Gastrocnemius medialis (tissue), 4 donors: ENCODE measurements at regions not wholly inside any gene's neighbourhood (a gene's known extent, or its start where the extent isn't known, plus 50 kb on each side); places are given as distances from the start of the nearest gene placed in this dataset.

Source experiments
- ATAC-seq, 2 donors: fragments of 150-250 bp; one replicate each; pipeline ENCODE4 v1.9.1; 2016
- DNase-seq, 2 donors: peaks; one replicate each; pipeline ENCODE4 v3.0.0-alpha.2; 2019
- H3K27ac ChIP-seq, 4 donors: fragments of 200-600 bp; sonication (generic); 1 replicate in 1 of 4; 2 replicates in 3 of 4; pipeline ENCODE4 v1.5.1; 2016 to 2018; ENCODE audit warnings: mild to moderate bottlenecking in 2 of 4, moderate library complexity in 1 of 4
- H3K27me3 ChIP-seq, 3 donors: fragments of 200-600 bp; sonication (generic) in 2 of 3; 1 replicate in 1 of 3; 2 replicates in 2 of 3; pipeline versions ENCODE4 v1.5.1 to v1.6.0; 2016 to 2019; ENCODE audit warnings: mild to moderate bottlenecking in 1 of 3, moderate library complexity in 1 of 3
- H3K36me3 ChIP-seq, 2 donors: fragments of 200-600 bp; sonication (generic) in 1 of 2; one replicate each; pipeline ENCODE4 v1.5.1; 2017 to 2018
- H3K4me1 ChIP-seq, 2 donors: fragments of 200-600 bp; sonication (generic) in 1 of 2; one replicate each; pipeline ENCODE4 v1.5.1; 2016 to 2017; ENCODE audit warnings: mild to moderate bottlenecking in 2 of 2
- H3K4me3 ChIP-seq, 4 donors: fragments of 200-600 bp; sonication (generic) in 3 of 4; 1 replicate in 1 of 4; 2 replicates in 3 of 4; pipeline ENCODE4 v1.5.1; 2016 to 2019; ENCODE audit warnings: mild to moderate bottlenecking in 2 of 4
- H3K9me3 ChIP-seq, 3 donors: fragments of 200-600 bp; sonication (generic) in 2 of 3; 1 replicate in 1 of 3; 2 replicates in 2 of 3; pipeline ENCODE4 v1.5.1; 2016 to 2019
- CTCF ChIP-seq, 5 experiments: fragments of 450-650 bp in 3 of 5; fragments of 200-600 bp in 2 of 5; sonication (generic) in 2 of 5; IDR thresholded peaks in 4 of 5; conservative IDR thresholded peaks in 1 of 5; 1 replicate in 4 of 5; 2 replicates in 1 of 5; pipeline ENCODE4 v1.5.1; 2016 to 2019; ENCODE audit warnings: antibody characterized with exemption in 5 of 5, mild to moderate bottlenecking in 3 of 5, moderate library complexity in 3 of 5
- POLR2A ChIP-seq, 2 donors: fragments of 450-650 bp; IDR thresholded peaks; one replicate each; pipeline ENCODE4 v1.6.1; 2017; ENCODE audit warnings: antibody characterized with exemption in 2 of 2, mild to moderate bottlenecking in 2 of 2, moderate library complexity in 2 of 2
- in situ Hi-C, 4 donors: fragments of 200-750 bp; cut with MboI; loops; one replicate each; pipeline versions ENCODE4 v1.15.0 to v1.8.0; 2017; ENCODE audit warnings: low sequenced_read_pairs in 4 of 4
- intact Hi-C: fragments of 100-400 bp; cut with DNase I; formaldehyde crosslinking; loops from one replicate; pipeline ENCODE4 v1.15.1; 2023; ENCODE audit warnings: low total_unique reads

- ATAC-seq (no peak), DNase-seq (no peak)
- in situ Hi-C loops: loop anchor here in 2 of 4 donors (25.0 kb wide), 1 partner anchor 175 kb away; the partner anchor contains the start of gene FOXF1 (in 2 of the 2)
- Histone ChIP-seq H3K9me3 (no peaks in the 10 kb centered on the region), H3K4me3 (no peak overlapping the region), H3K4me1 (no peaks in the 10 kb centered on the region), H3K27me3 (peaks cover 10 to 22% (median 19%) of the 10 kb centered on the region in 3 donors), H3K36me3 (no peaks in the 10 kb centered on the region), H3K27ac (no peak overlapping the region)
- TF ChIP-seq CTCF (IDR thresholded peaks at IDR 0.05 in 4 of 5, conservative IDR thresholded peaks at IDR 0.05 in 1 of 5): no peak
- no peak for TF ChIP-seq POLR2A (IDR thresholded peaks at IDR 0.05)
- intact Hi-C loops: no loop called here
These were observed 173.2 kb upstream of the FOXF1 start for GRCh38 chr16:86337138-86337537.

- TF ChIP-seq POLR2A (IDR thresholded peaks at IDR 0.05): no peak
- no peak for TF ChIP-seq CTCF (IDR thresholded peaks at IDR 0.05 in 4 of 5, conservative IDR thresholded peaks at IDR 0.05 in 1 of 5)
- Histone ChIP-seq H3K27ac (no peak overlapping the region), H3K27me3 (peaks cover 10 to 26% (median 26%) of the 10 kb centered on the region in 3 donors), H3K36me3 (no peaks in the 10 kb centered on the region), H3K9me3 (no peaks in the 10 kb centered on the region), H3K4me1 (no peaks in the 10 kb centered on the region), H3K4me3 (no peak overlapping the region)
- in situ Hi-C loops (loop anchor here in 2 of 4 donors (25.0 kb wide), 1 partner anchor 175 kb away; the partner anchor contains the start of gene FOXF1 (in 2 of the 2)), intact Hi-C loops (no loop called here)
- ATAC-seq (no peak), DNase-seq (no peak)
These were observed 172.5 kb upstream of the FOXF1 start for GRCh38 chr16:86337581-86338402.

GRCh38 chr16:86338403-86339115 is 171.8 kb upstream of the FOXF1 start:
- Histone ChIP-seq H3K4me3 (no peak overlapping the region), H3K27me3 (peaks cover 14 to 24% (median 24%) of the 10 kb centered on the region in 3 donors), H3K4me1 (no peaks in the 10 kb centered on the region), H3K9me3 (no peaks in the 10 kb centered on the region), H3K36me3 (no peaks in the 10 kb centered on the region), H3K27ac (no peak overlapping the region)
- TF ChIP-seq CTCF (IDR thresholded peaks at IDR 0.05 in 4 of 5, conservative IDR thresholded peaks at IDR 0.05 in 1 of 5) (no peak), POLR2A (IDR thresholded peaks at IDR 0.05) (no peak)
- in situ Hi-C loops: loop anchor here in 2 of 4 donors (25.0 kb wide), 1 partner anchor 174 kb away; the partner anchor contains the start of gene FOXF1 (in 2 of the 2)
- intact Hi-C loops: no loop called here
- no peak for DNase-seq
- no peak for ATAC-seq

GRCh38 chr16:86342161-86342834 is 168.0 kb upstream of the FOXF1 start:
- Histone ChIP-seq H3K4me1 (no peaks in the 10 kb centered on the region), H3K27ac (no peak overlapping the region), H3K27me3 (peaks cover 18 to 20% (median 18%) of the 10 kb centered on the region in 3 donors), H3K4me3 (no peak overlapping the region), H3K9me3 (no peaks in the 10 kb centered on the region), H3K36me3 (no peaks in the 10 kb centered on the region)
- in situ Hi-C loops (loop anchor here (5.0 to 25.0 kb wide), 3 partner anchors 170 to 180 kb away; partner anchors contain the start of gene FOXF1 (in 2 of the 4)), intact Hi-C loops (loop anchor here (5.0 kb wide), 1 partner anchor 175 kb away; no protein-coding TSS in a partner anchor)
- no peak for TF ChIP-seq CTCF (IDR thresholded peaks at IDR 0.05 in 4 of 5, conservative IDR thresholded peaks at IDR 0.05 in 1 of 5)
- TF ChIP-seq POLR2A (IDR thresholded peaks at IDR 0.05): no peak
- DNase-seq (no peak), ATAC-seq (no peak)
